CD14-positive monocyte (primary cell): ENCODE measurements at regions not wholly inside any gene's neighbourhood (a gene's known extent, or its start where the extent isn't known, plus 50 kb on each side); places are given as distances from the start of the nearest gene placed in this dataset.
A peak's percentile ranks its signal among the peaks of the same experiment; 100 is the strongest.

Source experiments
- DNase-seq, 3 donors: peaks; one replicate each; pipeline ENCODE4 v3.0.0-alpha.2; 2011 to 2022
- H2AFZ ChIP-seq: 2 replicates; pipeline ENCODE4 v1.6.0; 2012; ENCODE audit warnings: mild to moderate bottlenecking, low read depth, low read length, inconsistent platforms; ENCODE audit not compliant: insufficient read depth, poor library complexity, severe bottlenecking
- H3K27ac ChIP-seq, 2 donors: 1 replicate in 1 of 2; 2 replicates in 1 of 2; pipeline ENCODE4 v1.5.1; 2012 to 2013; ENCODE audit warnings: low read length in 2 of 2, control low read depth in 1 of 2, inconsistent platforms in 1 of 2, low read depth in 1 of 2, mild to moderate bottlenecking in 1 of 2
- H3K27me3 ChIP-seq, 2 donors: one replicate each; pipeline versions ENCODE4 v1.6.0 to v1.6.1; 2011 to 2013; ENCODE audit warnings: low read length in 2 of 2; ENCODE audit not compliant: control insufficient read depth in 2 of 2, insufficient read depth in 2 of 2
- H3K36me3 ChIP-seq, 2 donors: replicated peaks in 1 of 2; 1 replicate in 1 of 2; 2 replicates in 1 of 2; pipeline versions ENCODE4 v1.5.1 to v1.6.1; 2012 to 2013; ENCODE audit warnings: low read length in 2 of 2, control low read depth in 1 of 2, inconsistent platforms in 1 of 2, mild to moderate bottlenecking in 1 of 2; ENCODE audit not compliant: insufficient read depth in 2 of 2, control insufficient read depth in 1 of 2
- H3K4me1 ChIP-seq, 2 donors: 1 replicate in 1 of 2; 2 replicates in 1 of 2; pipeline versions ENCODE4 v1.5.1 to v1.6.1; 2012 to 2013; ENCODE audit warnings: low read length in 2 of 2, control low read depth in 1 of 2, inconsistent platforms in 1 of 2, mild to moderate bottlenecking in 1 of 2, moderate library complexity in 1 of 2; ENCODE audit not compliant: insufficient read depth in 2 of 2, control insufficient read depth in 1 of 2
- H3K4me2 ChIP-seq: replicated peaks from 2 replicates; pipeline ENCODE3; 2012; ENCODE audit warnings: low read length, moderate library complexity, mild to moderate bottlenecking; ENCODE audit not compliant: poor library complexity, severe bottlenecking; ENCODE audit errors: extremely low read depth
- H3K4me3 ChIP-seq, 3 experiments: fragments of 200-600 bp in 1 of 3; sonication (generic) in 1 of 3; replicated peaks in 1 of 3; 1 replicate in 2 of 3; 2 replicates in 1 of 3; pipeline ENCODE4 v1.5.1; 2011 to 2013; ENCODE audit warnings: low read length in 3 of 3, mild to moderate bottlenecking in 3 of 3, control low read depth in 2 of 3, low read depth in 2 of 3, inconsistent platforms in 1 of 3, moderate library complexity in 1 of 3
- H3K79me2 ChIP-seq: 2 replicates; pipeline ENCODE4 v1.6.0; 2012; ENCODE audit warnings: mild to moderate bottlenecking, control low read depth, inconsistent platforms, low read length, moderate library complexity; ENCODE audit not compliant: insufficient read depth
- H3K9ac ChIP-seq: 2 replicates; pipeline ENCODE4 v1.6.0; 2017; ENCODE audit warnings: low read length, mild to moderate bottlenecking; ENCODE audit not compliant: insufficient read depth, poor library complexity, severe bottlenecking
- H3K9me3 ChIP-seq, 2 donors: replicated peaks in 1 of 2; 1 replicate in 1 of 2; 2 replicates in 1 of 2; pipeline versions ENCODE4 v1.5.1 to v1.6.1; 2012 to 2013; ENCODE audit warnings: low read length in 2 of 2, control low read depth in 1 of 2; ENCODE audit not compliant: control insufficient read depth in 1 of 2, insufficient read depth in 1 of 2
- H4K20me1 ChIP-seq: 2 replicates; pipeline ENCODE4 v1.6.0; 2012; ENCODE audit warnings: mild to moderate bottlenecking, low read length, control low read depth, moderate library complexity; ENCODE audit not compliant: insufficient read depth
- H3K27ac Mint-ChIP-seq, 7 donors: one replicate each; pipeline ENCODE4 v1.8.0; 2020; ENCODE audit warnings: mild to moderate bottlenecking in 7 of 7, mixed read lengths in 7 of 7, moderate library complexity in 6 of 7, inconsistent platforms in 2 of 7
- H3K27me3 Mint-ChIP-seq, 3 donors: one replicate each; pipeline ENCODE4 v1.8.0; 2021 to 2022; ENCODE audit warnings: low read depth in 3 of 3, mild to moderate bottlenecking in 3 of 3, mixed read lengths in 3 of 3, moderate library complexity in 3 of 3, inconsistent platforms in 1 of 3
- H3K36me3 Mint-ChIP-seq, 2 donors: one replicate each; pipeline ENCODE4 v1.8.0; 2020; ENCODE audit warnings: mixed read lengths in 2 of 2, inconsistent platforms in 1 of 2, mild to moderate bottlenecking in 1 of 2
- H3K4me1 Mint-ChIP-seq: one replicate; pipeline ENCODE4 v1.8.0; 2020; ENCODE audit warnings: mild to moderate bottlenecking, mixed read lengths
- H3K4me3 Mint-ChIP-seq, 2 donors: one replicate each; pipeline ENCODE4 v1.8.0; 2020; ENCODE audit warnings: mild to moderate bottlenecking in 2 of 2, mixed read lengths in 2 of 2, moderate library complexity in 1 of 2
- H3K9me3 Mint-ChIP-seq, 7 donors: one replicate each; pipeline ENCODE4 v1.8.0; 2020 to 2022; ENCODE audit warnings: mixed read lengths in 7 of 7, mild to moderate bottlenecking in 6 of 7, moderate library complexity in 6 of 7, inconsistent platforms in 2 of 7
- CTCF ChIP-seq: fragments of 200-600 bp; IDR thresholded peaks from one replicate; pipeline ENCODE4 v1.8.0; 2022; ENCODE audit warnings: antibody characterized with exemption, mild to moderate bottlenecking
- WGBS: methylation state at CpG from one replicate; pipeline ENCODE4 v1.1.5; 2013; ENCODE audit warnings: missing lambda C conversion rate; ENCODE audit not compliant: insufficient coverage; 5-methylcytosine and 5-hydroxymethylcytosine counted together
- intact Hi-C, 2 donors: fragments of 100-400 bp; cut with micrococcal nuclease; formaldehyde crosslinking; loops; one replicate each; pipeline versions ENCODE4 v1.15.0 to v1.15.1; 2023

- H3K27me3 ChIP-seq = no peaks in the 10 kb centered on the region
- H3K4me2 ChIP-seq = no peak overlapping the region
- H3K9me3 Mint-ChIP-seq = peaks cover 9 to 34% (median 17%) of the 10 kb centered on the region in 7 donors
- peak overlapping the region in 1 of 2 donors; percentile 63 for H3K27ac ChIP-seq
- H3K9me3 ChIP-seq = peaks cover 10 to 12% of the 10 kb centered on the region in 2 donors
- no peak for DNase-seq
- H4K20me1 ChIP-seq = no peaks in the 10 kb centered on the region
- no peak overlapping the region for H3K4me3 ChIP-seq
- intact Hi-C loops = no loop called here
- no peak overlapping the region for H3K9ac ChIP-seq
- H3K4me3 Mint-ChIP-seq = no peak overlapping the region
- no peaks in the 10 kb centered on the region for H3K79me2 ChIP-seq
- H3K27ac Mint-ChIP-seq = peak overlapping the region in 4 of 7 donors; percentile 64 to 84 (median 79)
- H3K27me3 Mint-ChIP-seq = peaks cover 0 to 2% (median 0%) of the 10 kb centered on the region in 3 donors
- TF ChIP-seq CTCF = no peak
- H3K36me3 Mint-ChIP-seq = peaks cover 0 to 2% of the 10 kb centered on the region in 2 donors
- WGBS = no CpG with 5 or more reads among the region's 5 CpGs
- H2AFZ ChIP-seq = no peak overlapping the region
- no peaks in the 10 kb centered on the region for H3K36me3 ChIP-seq
- H3K4me1 Mint-ChIP-seq = peaks cover 4% of the 10 kb centered on the region
- no peaks in the 10 kb centered on the region for H3K4me1 ChIP-seq
Observed at GRCh38 chr3:106533093-106533787, 664.4 kb upstream of the CBLB start.

- no peaks in the 10 kb centered on the region for H3K79me2 ChIP-seq
- peaks cover 4% of the 10 kb centered on the region for H3K4me1 Mint-ChIP-seq
- H3K9me3 ChIP-seq = peaks cover 10 to 12% of the 10 kb centered on the region in 2 donors
- H3K27me3 Mint-ChIP-seq = peaks cover 0 to 2% (median 0%) of the 10 kb centered on the region in 3 donors
- no peak overlapping the region for H3K4me3 Mint-ChIP-seq
- no peaks in the 10 kb centered on the region for H3K4me1 ChIP-seq
- no peaks in the 10 kb centered on the region for H3K36me3 ChIP-seq
- no peaks in the 10 kb centered on the region for H4K20me1 ChIP-seq
- H3K9me3 Mint-ChIP-seq = peaks cover 11 to 34% (median 17%) of the 10 kb centered on the region in 7 donors
- DNase-seq = no peak
- peaks cover 0 to 2% of the 10 kb centered on the region in 2 donors for H3K36me3 Mint-ChIP-seq
- H3K4me3 ChIP-seq = no peak overlapping the region
- no peak overlapping the region for H2AFZ ChIP-seq
- H3K27ac Mint-ChIP-seq = peak overlapping the region in 6 of 7 donors; percentile 64 to 86 (median 82)
- no peak overlapping the region for H3K9ac ChIP-seq
- intact Hi-C loops = no loop called here
- H3K27ac ChIP-seq = peak overlapping the region; percentile 30 to 63
- H3K4me2 ChIP-seq = no peak overlapping the region
- TF ChIP-seq CTCF = no peak
- no peaks in the 10 kb centered on the region for H3K27me3 ChIP-seq
Observed at GRCh38 chr3:106533788-106534160, 665.0 kb upstream of the CBLB start.
